ENCODE measurements at regions not wholly inside any gene's neighbourhood (a gene's known extent, or its start where the extent isn't known, plus 50 kb on each side); places are given as distances from the start of the nearest gene placed in this dataset.

DNA sequence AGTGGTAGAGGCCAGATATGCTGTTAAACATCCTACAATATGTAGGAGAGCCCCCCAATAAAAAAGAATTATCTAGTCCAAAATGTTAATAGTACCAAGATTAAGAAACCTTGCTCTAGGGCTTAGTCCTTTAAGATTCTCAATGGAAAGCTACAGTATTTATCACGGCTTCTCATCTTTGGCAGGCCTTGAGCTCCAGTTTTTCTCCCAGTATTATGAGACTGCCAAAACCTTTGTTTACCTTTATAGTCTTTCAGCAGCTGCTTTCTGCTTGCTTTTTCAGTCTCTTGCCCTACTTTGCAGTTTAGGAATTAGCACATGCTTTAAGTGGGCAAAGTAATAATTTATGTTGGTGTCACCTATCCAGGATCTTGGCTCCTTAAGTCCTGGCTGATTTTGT lies 59.7 kb downstream of the NHLRC1 start:
- Histone ChIP-seq H3K36me3 (no peaks in the 10 kb centered on the region), H3K4me2 (no peak overlapping the region), H3K4me3 (no peak overlapping the region), H4K20me1 (no peaks in the 10 kb centered on the region), H3K27ac (no peak overlapping the region), H3K9ac (no peak overlapping the region), H3K9me3 (replicated peaks in 1 of 11) (peaks cover 5 to 21% (median 14%) of the 10 kb centered on the region in 11 experiments; a peak in 19 of 22 replicates), H3K4me1 (no peaks in the 10 kb centered on the region), H3K27me3 (no peaks in the 10 kb centered on the region)
- no peak for TF ChIP-seq Cebpa-rat (IDR thresholded peaks at IDR 0.05)

DNA sequence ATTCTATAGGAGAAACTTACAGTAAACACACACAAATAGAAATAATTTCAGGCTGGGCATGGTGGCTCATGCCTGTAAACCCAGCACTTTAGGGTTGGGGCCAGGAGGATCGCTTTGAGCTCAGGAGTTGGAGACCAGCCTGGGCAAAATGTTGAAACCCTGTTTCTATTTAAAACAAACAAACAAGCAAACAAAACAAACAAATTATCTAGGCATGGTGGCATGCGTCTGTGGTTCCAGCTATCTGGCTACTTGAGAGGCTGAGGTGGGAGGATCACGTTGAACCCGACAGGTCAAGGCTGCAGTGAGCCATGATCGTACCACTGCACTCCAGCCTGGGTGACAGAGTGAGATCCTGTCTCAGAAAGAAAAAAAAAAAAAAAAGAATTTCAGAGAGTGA lies 64.0 kb downstream of the NHLRC1 start:
- TF ChIP-seq Cebpa-rat (IDR thresholded peaks at IDR 0.05): no peak
- Histone ChIP-seq H3K27ac (no peak overlapping the region), H3K27me3 (no peaks in the 10 kb centered on the region), H3K9ac (no peak overlapping the region), H4K20me1 (no peaks in the 10 kb centered on the region), H3K4me1 (peaks cover 0 to 6% (median 4%) of the 10 kb centered on the region in 10 experiments; a peak in 8 of 20 replicates), H3K9me3 (replicated peaks in 1 of 11) (no peaks in the 10 kb centered on the region; a peak in 2 of 22 replicates), H3K4me2 (no peak overlapping the region), H3K36me3 (no peaks in the 10 kb centered on the region), H3K4me3 (no peak overlapping the region)

DNA sequence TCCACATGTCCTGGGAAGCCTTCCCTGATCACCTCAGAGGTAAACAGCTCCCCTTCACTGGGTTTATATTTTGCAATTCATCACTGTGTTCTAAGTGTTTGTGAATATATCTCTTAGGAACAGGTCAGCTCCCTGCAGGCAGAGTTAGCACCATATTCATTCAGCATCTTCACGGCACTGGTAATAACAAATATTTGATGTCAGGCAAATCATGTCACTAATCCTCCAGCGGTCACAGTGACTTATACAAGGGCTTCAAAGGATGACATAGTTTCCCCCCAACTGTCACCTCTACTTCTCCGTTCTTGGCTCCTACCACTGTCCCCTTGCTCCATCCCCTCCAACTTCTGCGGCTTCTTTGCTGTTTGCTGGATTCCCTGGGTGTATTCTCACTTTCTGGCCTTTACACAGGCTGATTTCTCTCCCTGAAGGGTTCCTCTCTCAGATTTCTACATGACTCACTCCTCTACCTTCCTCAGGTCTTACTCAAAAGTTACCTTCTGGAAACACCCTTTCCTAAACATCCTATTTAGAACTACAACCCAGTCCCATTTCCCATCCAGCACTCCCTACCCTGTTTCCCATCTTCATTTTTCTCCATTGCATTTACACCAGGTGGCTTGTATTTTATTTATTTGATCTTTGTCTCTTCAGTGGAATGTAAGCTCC lies 66.6 kb downstream of the NHLRC1 start:
- Histone ChIP-seq H4K20me1 (no peaks in the 10 kb centered on the region), H3K9me3 (replicated peaks in 1 of 11) (no peaks in the 10 kb centered on the region; a peak in 1 of 22 replicates), H3K4me3 (no peak overlapping the region), H3K4me2 (no peak overlapping the region), H3K36me3 (no peaks in the 10 kb centered on the region), H3K27me3 (no peaks in the 10 kb centered on the region), H3K4me1 (peaks cover 0 to 12% (median 5%) of the 10 kb centered on the region in 10 experiments; a peak in 8 of 20 replicates), H3K27ac (no peak overlapping the region), H3K9ac (no peak overlapping the region)
- no peak for TF ChIP-seq Cebpa-rat (IDR thresholded peaks at IDR 0.05)

DNA sequence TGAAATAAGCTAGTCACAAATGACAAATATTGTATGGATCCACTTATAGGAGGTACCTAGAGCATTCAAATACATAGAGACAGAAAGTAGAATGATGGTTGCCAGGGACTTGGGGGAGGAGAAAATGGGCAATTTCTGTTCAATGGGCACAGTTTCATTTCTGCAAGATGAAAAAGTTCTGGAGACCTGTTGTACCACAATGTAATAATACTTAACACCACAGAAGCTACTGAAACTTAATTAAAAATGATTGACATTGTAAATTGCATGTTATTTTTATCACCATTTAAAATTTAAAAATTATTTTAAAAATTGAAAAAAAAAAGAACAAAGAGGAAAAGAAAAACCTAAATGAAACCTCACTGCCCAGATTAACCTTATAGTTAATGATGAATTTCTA lies 67.4 kb downstream of the NHLRC1 start:
- no peak overlapping the region for H3K27ac ChIP-seq
- no peaks in the 10 kb centered on the region; a peak in 1 of 22 replicates for H3K9me3 ChIP-seq (replicated peaks in 1 of 11)
- H3K36me3 ChIP-seq: no peaks in the 10 kb centered on the region
- no peak for TF ChIP-seq Cebpa-rat (IDR thresholded peaks at IDR 0.05)
- H3K4me2 ChIP-seq: no peak overlapping the region
- peaks cover 0 to 12% (median 5%) of the 10 kb centered on the region in 10 experiments; a peak in 8 of 20 replicates for H3K4me1 ChIP-seq
- H3K9ac ChIP-seq: no peak overlapping the region
- H4K20me1 ChIP-seq: no peaks in the 10 kb centered on the region
- H3K4me3 ChIP-seq: no peak overlapping the region
- no peaks in the 10 kb centered on the region for H3K27me3 ChIP-seq

DNA sequence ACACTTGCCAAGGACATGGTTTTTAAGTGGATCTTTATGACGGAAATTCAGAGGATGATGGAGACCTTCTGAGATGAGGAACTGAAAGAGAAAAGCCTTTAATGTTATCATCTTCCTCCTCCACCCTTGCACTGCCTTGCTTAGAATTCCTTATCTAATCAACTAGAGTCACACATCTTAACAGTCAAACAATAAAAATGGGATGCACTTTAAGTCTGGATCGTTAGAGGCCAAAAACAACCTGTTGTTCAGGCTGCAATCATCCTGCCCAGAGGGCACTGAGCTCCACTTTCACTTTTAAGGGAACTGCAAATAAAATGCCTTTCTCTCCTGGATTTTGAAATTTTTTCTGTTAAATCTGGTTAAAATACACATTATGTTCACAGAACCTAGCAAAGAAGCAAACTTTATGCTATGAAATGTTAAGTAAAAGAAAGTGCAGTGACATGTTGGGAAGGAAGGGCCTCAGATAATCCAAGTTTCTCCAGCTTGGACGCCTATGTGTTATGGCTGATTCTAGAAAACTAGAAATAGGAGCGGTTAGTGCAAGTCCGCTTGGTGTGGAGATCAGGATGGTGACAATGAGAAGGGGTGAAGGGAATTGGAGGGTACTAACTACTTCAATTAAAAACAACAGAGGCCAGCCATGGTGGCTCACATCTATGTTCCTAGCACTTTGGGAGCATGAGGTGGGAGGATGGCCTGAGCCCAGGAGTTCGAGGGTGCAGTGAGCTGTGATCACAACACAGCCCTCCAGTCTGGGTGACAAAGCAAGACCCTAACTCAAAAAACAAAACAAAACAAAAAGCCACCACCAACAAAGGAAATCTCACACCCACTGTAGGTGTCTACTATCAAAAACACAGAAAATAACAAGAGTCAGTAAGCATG lies 66.4 kb upstream of the KIF13A start:
- H4K20me1 ChIP-seq: no peaks in the 10 kb centered on the region
- H3K27me3 ChIP-seq: no peaks in the 10 kb centered on the region
- H3K4me1 ChIP-seq: peaks cover 0 to 12% (median 5%) of the 10 kb centered on the region in 10 experiments; a peak in 8 of 20 replicates
- H3K9ac ChIP-seq: no peak overlapping the region
- no peak overlapping the region for H3K4me3 ChIP-seq
- no peaks in the 10 kb centered on the region for H3K9me3 ChIP-seq (replicated peaks in 1 of 11)
- no peak overlapping the region for H3K27ac ChIP-seq
- no peak for TF ChIP-seq Cebpa-rat (IDR thresholded peaks at IDR 0.05)
- H3K4me2 ChIP-seq: peak overlapping the region in 3 of 11 experiments; percentile 18 to 30 (median 28); a peak in 4 of 22 replicates
- H3K36me3 ChIP-seq: no peaks in the 10 kb centered on the region

DNA sequence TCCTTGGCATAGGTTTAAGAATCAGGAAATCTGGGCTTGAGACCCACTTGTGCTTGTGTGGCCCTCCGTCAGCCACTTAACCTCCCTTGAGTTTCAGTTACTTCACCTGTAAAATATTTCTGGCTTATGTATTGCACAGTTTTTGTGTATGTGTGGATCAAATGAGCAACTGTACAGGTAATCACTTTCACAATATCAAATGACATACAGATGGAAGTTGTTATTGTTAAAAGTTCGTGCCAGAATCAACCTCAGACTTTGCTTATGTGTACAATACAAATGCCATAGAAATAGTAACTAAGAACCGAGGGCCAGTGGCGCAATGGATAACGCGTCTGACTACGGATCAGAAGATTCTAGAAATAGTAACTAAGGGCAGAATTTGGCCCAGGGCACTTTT lies 65.6 kb upstream of the KIF13A start:
- Histone ChIP-seq H3K36me3 (no peaks in the 10 kb centered on the region), H3K9me3 (replicated peaks in 1 of 11) (no peaks in the 10 kb centered on the region), H3K4me3 (no peak overlapping the region), H3K4me2 (peak overlapping the region in 2 of 11 experiments; percentile 18 to 30; a peak in 1 of 22 replicates), H3K4me1 (peaks cover 0 to 12% (median 5%) of the 10 kb centered on the region in 10 experiments; a peak in 8 of 20 replicates), H4K20me1 (no peaks in the 10 kb centered on the region), H3K27ac (no peak overlapping the region), H3K27me3 (no peaks in the 10 kb centered on the region), H3K9ac (no peak overlapping the region)
- TF ChIP-seq Cebpa-rat (IDR thresholded peaks at IDR 0.05): no peak

DNA sequence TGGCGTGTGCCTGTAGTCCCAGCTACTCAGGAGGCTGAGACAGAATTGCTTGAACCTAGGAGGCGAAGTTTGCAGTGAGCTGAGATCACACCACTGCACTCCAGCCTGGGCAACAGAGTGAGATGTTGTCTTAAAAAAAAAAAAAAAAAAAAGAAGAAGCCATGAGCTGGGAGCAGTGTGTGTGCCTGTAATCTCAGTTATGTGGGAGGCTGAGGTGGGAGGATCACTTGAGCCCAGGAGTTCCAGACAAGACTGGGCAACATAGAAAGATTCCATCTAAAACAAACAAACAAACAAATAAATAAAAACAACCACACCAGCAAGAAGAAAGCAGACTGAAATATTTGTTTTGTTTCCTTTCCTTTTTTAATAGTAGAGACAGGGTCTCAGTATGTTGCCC lies 62.2 kb upstream of the KIF13A start:
- Histone ChIP-seq H3K4me3 (no peak overlapping the region), H3K27ac (no peak overlapping the region), H4K20me1 (no peaks in the 10 kb centered on the region), H3K9ac (no peak overlapping the region), H3K36me3 (no peaks in the 10 kb centered on the region), H3K4me2 (no peak overlapping the region), H3K27me3 (no peaks in the 10 kb centered on the region), H3K9me3 (replicated peaks in 1 of 11) (no peaks in the 10 kb centered on the region), H3K4me1 (peaks cover 0 to 12% (median 5%) of the 10 kb centered on the region in 10 experiments; a peak in 8 of 20 replicates)
- no peak for TF ChIP-seq Cebpa-rat (IDR thresholded peaks at IDR 0.05)

DNA sequence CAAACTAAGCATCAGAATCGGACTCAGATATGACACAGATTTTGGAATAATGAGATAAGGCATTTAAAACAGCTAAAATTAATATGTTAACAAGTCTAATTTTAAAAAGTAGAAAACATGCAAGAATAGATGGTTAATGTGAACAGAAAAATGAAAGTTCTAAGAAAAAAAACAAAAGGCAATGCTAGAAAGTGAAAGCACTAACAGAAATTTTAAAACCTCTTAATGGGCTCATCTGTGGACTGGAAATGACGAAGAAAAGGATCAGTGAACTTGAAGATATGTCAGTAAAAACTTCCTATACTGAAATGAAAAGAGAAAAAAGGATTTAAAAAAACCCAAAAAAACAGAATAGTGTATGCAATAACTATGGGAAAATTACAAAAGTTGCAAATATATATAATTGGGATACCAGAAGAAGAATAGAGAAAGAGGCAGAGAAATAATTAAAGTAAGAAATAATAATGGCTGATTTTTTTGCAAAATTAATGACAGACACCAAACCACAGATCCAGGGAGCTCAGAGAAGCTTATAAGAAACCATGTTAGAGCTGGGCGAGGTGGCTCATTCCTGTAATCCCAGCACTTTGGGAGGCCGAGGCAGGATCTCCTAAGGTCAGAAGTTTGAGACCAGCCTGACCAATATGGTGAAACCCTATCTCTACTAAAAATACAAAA lies 61.7 kb upstream of the KIF13A start:
- no peak overlapping the region for H3K4me3 ChIP-seq
- no peak for TF ChIP-seq Cebpa-rat (IDR thresholded peaks at IDR 0.05)
- no peaks in the 10 kb centered on the region for H4K20me1 ChIP-seq

DNA sequence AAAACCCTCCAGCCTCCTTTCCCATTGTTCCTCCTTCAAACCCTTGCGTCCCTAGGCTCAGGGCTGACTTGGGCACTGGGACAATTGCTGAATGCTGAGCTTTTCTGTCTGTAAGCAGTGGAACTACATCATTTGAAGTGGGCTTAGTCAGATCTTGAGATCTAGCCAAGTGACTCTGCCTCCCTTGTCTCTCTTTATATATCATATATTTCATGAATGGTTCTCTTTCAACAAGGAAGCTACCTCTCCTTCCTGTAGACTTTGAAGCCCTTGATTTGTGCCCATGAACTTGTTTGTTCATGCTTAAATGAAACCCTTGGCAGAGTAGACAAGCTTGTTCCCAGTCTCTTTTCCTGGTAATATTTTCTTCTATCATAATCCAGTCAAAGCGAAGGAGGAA lies 60.0 kb upstream of the KIF13A start:
- Histone ChIP-seq H3K4me3 (no peak overlapping the region), H4K20me1 (no peaks in the 10 kb centered on the region), H3K27ac (no peak overlapping the region), H3K9me3 (replicated peaks in 1 of 11) (no peaks in the 10 kb centered on the region), H3K4me2 (no peak overlapping the region), H3K36me3 (no peaks in the 10 kb centered on the region), H3K9ac (no peak overlapping the region), H3K4me1 (peaks cover 0 to 16% (median 3%) of the 10 kb centered on the region in 10 experiments; a peak in 3 of 20 replicates), H3K27me3 (no peaks in the 10 kb centered on the region)
- no peak for TF ChIP-seq Cebpa-rat (IDR thresholded peaks at IDR 0.05)

More for the DNA sequence above, 61.7 kb upstream of the KIF13A start:
- Histone ChIP-seq H3K4me1 (peaks cover 0 to 13% (median 5%) of the 10 kb centered on the region in 10 experiments; a peak in 8 of 20 replicates), H3K27ac (no peak overlapping the region), H3K4me2 (no peak overlapping the region), H3K9me3 (replicated peaks in 1 of 11) (no peaks in the 10 kb centered on the region), H3K27me3 (no peaks in the 10 kb centered on the region), H3K9ac (no peak overlapping the region), H3K36me3 (no peaks in the 10 kb centered on the region)

Data from BLaER1 treated with 17β-estradiol and CSF1 and Interleukin-3, amounts not matched to agents 10 nM and 100 nM (cell line).